ENCODE measurements at regions not wholly inside any gene's neighbourhood (a gene's known extent, or its start where the extent isn't known, plus 50 kb on each side); places are given as distances from the start of the nearest gene placed in this dataset.
A peak's percentile ranks its signal among the peaks of the same experiment; 100 is the strongest.

GRCh38 chr11:22920939-22921565 lies 60.8 kb upstream of the CCDC179 start:
- DNase-seq (ENCODE audit: low spot score): peak; percentile 64
- intact Hi-C loops (cut with micrococcal nuclease; ENCODE audit: unreplicated experiment): no loop called here
- no peaks in the 10 kb centered on the region for H3K9me3 ChIP-seq (ENCODE audit: low read depth, low read length, poor library complexity, severe bottlenecking)
- H3K27ac ChIP-seq (ENCODE audit: low read depth, low read length, poor library complexity, severe bottlenecking): no peak overlapping the region
- H3K36me3 ChIP-seq (ENCODE audit: insufficient read depth, low read length, poor library complexity, severe bottlenecking): no peaks in the 10 kb centered on the region
- TF ChIP-seq EZH2 (IDR thresholded peaks at IDR 0.05; ENCODE audit: borderline replicate concordance, low read depth, low read length, poor library complexity, severe bottlenecking) (no peak), CTCF (conservative IDR thresholded peaks at IDR 0.05; ENCODE audit: low read depth, low read length) (peak; percentile 66)
- H3K4me1 ChIP-seq (ENCODE audit: insufficient read depth, low read length, poor library complexity, severe bottlenecking): no peaks in the 10 kb centered on the region
- BruUV-seq (replicated peaks): no TSS peak
- H3K4me3 ChIP-seq (ENCODE audit: low read depth, low read length, poor library complexity, severe bottlenecking): no peak overlapping the region
- H3K27me3 ChIP-seq (replicated peaks; ENCODE audit: insufficient read depth, low read depth, low read length, poor library complexity): no peaks in the 10 kb centered on the region
- CTCF ChIA-PET: no interaction called here
- POLR2A ChIA-PET (ENCODE audit: low non-redundant PET): no interaction called here

GRCh38 chr11:22922672-22923071 lies 62.4 kb upstream of the CCDC179 start:
- Histone ChIP-seq H3K9me3 (ENCODE audit: low read depth, low read length, poor library complexity, severe bottlenecking) (no peaks in the 10 kb centered on the region), H3K36me3 (ENCODE audit: insufficient read depth, low read length, poor library complexity, severe bottlenecking) (no peaks in the 10 kb centered on the region), H3K4me1 (ENCODE audit: insufficient read depth, low read length, poor library complexity, severe bottlenecking) (no peaks in the 10 kb centered on the region), H3K27ac (ENCODE audit: low read depth, low read length, poor library complexity, severe bottlenecking) (no peak overlapping the region), H3K4me3 (ENCODE audit: low read depth, low read length, poor library complexity, severe bottlenecking) (no peak overlapping the region), H3K27me3 (replicated peaks; ENCODE audit: insufficient read depth, low read depth, low read length, poor library complexity) (no peaks in the 10 kb centered on the region)
- no peak for DNase-seq (ENCODE audit: low spot score)
- BruUV-seq (replicated peaks): no TSS peak
- intact Hi-C loops (cut with micrococcal nuclease; ENCODE audit: unreplicated experiment): no loop called here
- TF ChIP-seq EZH2 (IDR thresholded peaks at IDR 0.05; ENCODE audit: borderline replicate concordance, low read depth, low read length, poor library complexity, severe bottlenecking): no peak
- no peak for TF ChIP-seq CTCF (conservative IDR thresholded peaks at IDR 0.05; ENCODE audit: low read depth, low read length)
- ChIA-PET CTCF (interaction anchor here (0.7 kb wide), 1 partner anchor 12 kb away, joined by 3 read pairs; no protein-coding TSS in a partner anchor), POLR2A (ENCODE audit: low non-redundant PET) (no interaction called here)

GRCh38 chr11:22923561-22923960 lies 63.3 kb upstream of the CCDC179 start:
- no TSS peak for BruUV-seq (replicated peaks)
- intact Hi-C loops (cut with micrococcal nuclease; ENCODE audit: unreplicated experiment): no loop called here
- TF ChIP-seq CTCF (conservative IDR thresholded peaks at IDR 0.05; ENCODE audit: low read depth, low read length): no peak
- ChIA-PET CTCF (no interaction called here), POLR2A (ENCODE audit: low non-redundant PET) (no interaction called here)
- no peaks in the 10 kb centered on the region for H3K9me3 ChIP-seq (ENCODE audit: low read depth, low read length, poor library complexity, severe bottlenecking)
- no peaks in the 10 kb centered on the region for H3K27me3 ChIP-seq (replicated peaks; ENCODE audit: insufficient read depth, low read depth, low read length, poor library complexity)
- no peaks in the 10 kb centered on the region for H3K4me1 ChIP-seq (ENCODE audit: insufficient read depth, low read length, poor library complexity, severe bottlenecking)
- no peak overlapping the region for H3K27ac ChIP-seq (ENCODE audit: low read depth, low read length, poor library complexity, severe bottlenecking)
- H3K4me3 ChIP-seq (ENCODE audit: low read depth, low read length, poor library complexity, severe bottlenecking): no peak overlapping the region
- no peak for DNase-seq (ENCODE audit: low spot score)
- H3K36me3 ChIP-seq (ENCODE audit: insufficient read depth, low read length, poor library complexity, severe bottlenecking): no peaks in the 10 kb centered on the region
